ENCODE measurements at regions not wholly inside any gene's neighbourhood (a gene's known extent, or its start where the extent isn't known, plus 50 kb on each side); places are given as distances from the start of the nearest gene placed in this dataset.

- TF ChIP-seq CTCF (conservative IDR thresholded peaks at IDR 0.05 in 1 of 2, IDR thresholded peaks at IDR 0.05 in 1 of 2; ENCODE audit: extremely low read depth in 1 of 2, insufficient read depth in 1 of 2, low read depth in 1 of 2, low read length in 2 of 2) (no peak), EZH2 (IDR thresholded peaks at IDR 0.05; ENCODE audit: borderline replicate concordance, low read length) (no peak)
Observed at GRCh38 chr4:103402198-103402597, 204.1 kb upstream of the CENPE start.
